ENCODE measurements at regions not wholly inside any gene's neighbourhood (a gene's known extent, or its start where the extent isn't known, plus 50 kb on each side); places are given as distances from the start of the nearest gene placed in this dataset.

DNA sequence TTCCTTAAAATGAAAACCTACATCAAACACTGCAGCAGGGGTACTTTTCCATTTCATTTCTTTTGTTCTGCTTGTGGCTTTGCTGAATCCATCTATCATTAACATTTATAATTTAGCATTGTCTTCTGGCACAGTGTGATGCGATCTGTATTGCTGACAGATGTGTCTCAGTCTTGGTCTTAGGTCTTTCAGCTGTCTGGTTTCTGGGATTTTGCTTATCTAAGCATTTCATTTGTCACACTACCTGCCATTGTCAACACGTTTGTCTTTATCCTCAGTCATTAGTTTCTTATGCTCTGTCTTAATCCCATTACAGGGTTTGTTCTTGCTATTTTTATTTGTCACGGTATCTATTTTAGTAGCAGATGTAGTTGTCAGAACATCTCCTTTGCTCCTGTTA lies 303.1 kb downstream of the IZUMO3 start:
- TF ChIP-seq, protein P1, sequence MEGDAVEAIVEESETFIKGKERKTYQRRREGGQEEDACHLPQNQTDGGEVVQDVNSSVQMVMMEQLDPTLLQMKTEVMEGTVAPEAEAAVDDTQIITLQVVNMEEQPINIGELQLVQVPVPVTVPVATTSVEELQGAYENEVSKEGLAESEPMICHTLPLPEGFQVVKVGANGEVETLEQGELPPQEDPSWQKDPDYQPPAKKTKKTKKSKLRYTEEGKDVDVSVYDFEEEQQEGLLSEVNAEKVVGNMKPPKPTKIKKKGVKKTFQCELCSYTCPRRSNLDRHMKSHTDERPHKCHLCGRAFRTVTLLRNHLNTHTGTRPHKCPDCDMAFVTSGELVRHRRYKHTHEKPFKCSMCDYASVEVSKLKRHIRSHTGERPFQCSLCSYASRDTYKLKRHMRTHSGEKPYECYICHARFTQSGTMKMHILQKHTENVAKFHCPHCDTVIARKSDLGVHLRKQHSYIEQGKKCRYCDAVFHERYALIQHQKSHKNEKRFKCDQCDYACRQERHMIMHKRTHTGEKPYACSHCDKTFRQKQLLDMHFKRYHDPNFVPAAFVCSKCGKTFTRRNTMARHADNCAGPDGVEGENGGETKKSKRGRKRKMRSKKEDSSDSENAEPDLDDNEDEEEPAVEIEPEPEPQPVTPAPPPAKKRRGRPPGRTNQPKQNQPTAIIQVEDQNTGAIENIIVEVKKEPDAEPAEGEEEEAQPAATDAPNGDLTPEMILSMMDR (IDR thresholded peaks at IDR 0.05) = no peak
- no peak for TF ChIP-seq POLR2A (IDR thresholded peaks at IDR 0.05)
